ENCODE measurements at regions not wholly inside any gene's neighbourhood (a gene's known extent, or its start where the extent isn't known, plus 50 kb on each side); places are given as distances from the start of the nearest gene placed in this dataset.

DNA sequence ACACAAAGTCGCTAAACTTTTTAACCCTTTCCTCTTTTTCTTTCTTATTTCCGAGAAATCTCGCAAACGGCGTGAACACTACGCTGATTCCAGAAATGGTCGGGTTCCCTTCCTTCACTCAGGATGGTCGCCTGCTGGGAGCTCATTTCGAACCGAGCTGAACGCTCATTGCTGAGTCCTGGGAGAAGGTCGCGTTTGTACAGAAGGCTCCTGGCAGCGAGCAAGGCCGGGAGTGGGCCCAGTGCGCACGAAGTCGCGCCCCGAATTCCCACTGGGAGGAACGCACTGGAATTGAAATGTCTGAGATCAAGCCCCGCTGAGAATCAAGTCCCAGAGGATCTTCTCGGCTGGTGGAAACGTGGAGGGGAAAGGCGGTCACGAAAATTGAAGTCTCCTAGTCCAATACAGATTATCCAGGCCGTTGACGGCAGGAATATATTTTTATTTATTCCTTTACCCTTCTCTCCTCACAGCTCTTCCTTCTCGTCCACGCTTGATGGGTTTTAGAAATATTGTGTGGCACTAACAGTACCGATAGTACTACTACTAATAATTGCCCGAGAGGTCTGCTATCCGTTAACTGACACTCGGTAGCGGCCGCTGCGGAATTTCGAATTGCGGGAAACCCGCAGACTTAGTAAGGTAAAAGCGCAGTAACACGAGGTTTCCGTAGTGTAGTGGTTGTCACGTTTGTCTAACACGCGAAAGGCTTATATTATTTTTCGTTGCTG, 207.2 kb upstream of the ZNF184 start:
- Histone ChIP-seq H4K20me1 (ENCODE audit: insufficient read depth, low read length) (no peaks in the 10 kb centered on the region), H3K36me3 (ENCODE audit: insufficient read depth, low read length) (no peaks in the 10 kb centered on the region), H3K9me3 (ENCODE audit: insufficient read depth, low read depth, low read length) (no peaks in the 10 kb centered on the region), H3K27me3 (ENCODE audit: insufficient read depth, low read length) (peaks cover 19% of the 10 kb centered on the region), H3K9ac (ENCODE audit: low read length) (no peak overlapping the region), H3K4me2 (ENCODE audit: low read length) (peak overlapping the region; percentile 78), H3K27ac (ENCODE audit: low read depth, low read length) (no peak overlapping the region), H3K79me2 (ENCODE audit: insufficient read depth, low read length) (no peaks in the 10 kb centered on the region), H3K4me1 (ENCODE audit: insufficient read depth, low read length) (no peaks in the 10 kb centered on the region), H3K4me3 (ENCODE audit: insufficient read depth, low read depth, low read length) (peak overlapping the region; percentile 29), H2AFZ (ENCODE audit: low read depth, low read length) (peak overlapping the region; percentile 56)
- Mint-ChIP-seq H3K27ac (ENCODE audit: unreplicated experiment) (peak overlapping the region; percentile 37), H3K4me3 (ENCODE audit: unreplicated experiment) (peak overlapping the region; percentile 76), H3K27me3 (ENCODE audit: low read depth, unreplicated experiment) (peaks cover 40% of the 10 kb centered on the region), H3K4me1 (ENCODE audit: low read depth, unreplicated experiment) (no peaks in the 10 kb centered on the region), H3K9me3 (ENCODE audit: unreplicated experiment) (peaks cover 7% of the 10 kb centered on the region), H3K36me3 (ENCODE audit: low read depth, unreplicated experiment) (no peaks in the 10 kb centered on the region)
- TF ChIP-seq EZH2 (IDR thresholded peaks at IDR 0.05; ENCODE audit: insufficient read depth, low read length) (no peak), CTCF (IDR thresholded peaks at IDR 0.05; ENCODE audit: insufficient read depth, low read depth, low read length) (no peak)
- DNase-seq (ENCODE audit: low read depth) (no peak), FAIRE-seq (no peak)

GRCh38 chr6:27679308-27679963, 206.5 kb upstream of the ZNF184 start:
- peaks cover 19% of the 10 kb centered on the region for H3K27me3 ChIP-seq (ENCODE audit: insufficient read depth, low read length)
- peak overlapping the region; percentile 76 for H3K4me3 Mint-ChIP-seq (ENCODE audit: unreplicated experiment)
- TF ChIP-seq CTCF (IDR thresholded peaks at IDR 0.05; ENCODE audit: insufficient read depth, low read depth, low read length) (no peak), EZH2 (IDR thresholded peaks at IDR 0.05; ENCODE audit: insufficient read depth, low read length) (no peak)
- H3K9ac ChIP-seq (ENCODE audit: low read length): no peak overlapping the region
- no peaks in the 10 kb centered on the region for H3K36me3 ChIP-seq (ENCODE audit: insufficient read depth, low read length)
- no peak for FAIRE-seq
- no peaks in the 10 kb centered on the region for H3K4me1 ChIP-seq (ENCODE audit: insufficient read depth, low read length)
- no peaks in the 10 kb centered on the region for H3K79me2 ChIP-seq (ENCODE audit: insufficient read depth, low read length)
- no peaks in the 10 kb centered on the region for H3K9me3 ChIP-seq (ENCODE audit: insufficient read depth, low read depth, low read length)
- no peak overlapping the region for H3K27ac Mint-ChIP-seq (ENCODE audit: unreplicated experiment)
- no peaks in the 10 kb centered on the region for H4K20me1 ChIP-seq (ENCODE audit: insufficient read depth, low read length)
- peak overlapping the region; percentile 29 for H3K4me3 ChIP-seq (ENCODE audit: insufficient read depth, low read depth, low read length)
- H2AFZ ChIP-seq (ENCODE audit: low read depth, low read length): peak overlapping the region; percentile 56
- DNase-seq (ENCODE audit: low read depth): no peak
- no peak overlapping the region for H3K27ac ChIP-seq (ENCODE audit: low read depth, low read length)
- no peaks in the 10 kb centered on the region for H3K4me1 Mint-ChIP-seq (ENCODE audit: low read depth, unreplicated experiment)
- peaks cover 40% of the 10 kb centered on the region for H3K27me3 Mint-ChIP-seq (ENCODE audit: low read depth, unreplicated experiment)
- H3K36me3 Mint-ChIP-seq (ENCODE audit: low read depth, unreplicated experiment): no peaks in the 10 kb centered on the region
- peaks cover 7% of the 10 kb centered on the region for H3K9me3 Mint-ChIP-seq (ENCODE audit: unreplicated experiment)
- H3K4me2 ChIP-seq (ENCODE audit: low read length): peak overlapping the region; percentile 78

- H3K9ac ChIP-seq (ENCODE audit: low read length): no peak overlapping the region
- DNase-seq (ENCODE audit: low read depth) (no peak), FAIRE-seq (no peak)
- H2AFZ ChIP-seq (ENCODE audit: low read depth, low read length): no peak overlapping the region
- H3K36me3 ChIP-seq (ENCODE audit: insufficient read depth, low read length): no peaks in the 10 kb centered on the region
- no peak overlapping the region for H3K4me2 ChIP-seq (ENCODE audit: low read length)
- Mint-ChIP-seq H3K36me3 (ENCODE audit: low read depth, unreplicated experiment) (no peaks in the 10 kb centered on the region), H3K9me3 (ENCODE audit: unreplicated experiment) (peaks cover 7% of the 10 kb centered on the region), H3K4me3 (ENCODE audit: unreplicated experiment) (no peak overlapping the region), H3K27ac (ENCODE audit: unreplicated experiment) (no peak overlapping the region), H3K27me3 (ENCODE audit: low read depth, unreplicated experiment) (peaks cover 43% of the 10 kb centered on the region), H3K4me1 (ENCODE audit: low read depth, unreplicated experiment) (no peaks in the 10 kb centered on the region)
- peaks cover 19% of the 10 kb centered on the region for H3K27me3 ChIP-seq (ENCODE audit: insufficient read depth, low read length)
- no peak overlapping the region for H3K4me3 ChIP-seq (ENCODE audit: insufficient read depth, low read depth, low read length)
- no peaks in the 10 kb centered on the region for H3K9me3 ChIP-seq (ENCODE audit: insufficient read depth, low read depth, low read length)
- no peak overlapping the region for H3K27ac ChIP-seq (ENCODE audit: low read depth, low read length)
- no peaks in the 10 kb centered on the region for H3K79me2 ChIP-seq (ENCODE audit: insufficient read depth, low read length)
- H4K20me1 ChIP-seq (ENCODE audit: insufficient read depth, low read length): no peaks in the 10 kb centered on the region
- TF ChIP-seq EZH2 (IDR thresholded peaks at IDR 0.05; ENCODE audit: insufficient read depth, low read length) (no peak), CTCF (IDR thresholded peaks at IDR 0.05; ENCODE audit: insufficient read depth, low read depth, low read length) (no peak)
- no peaks in the 10 kb centered on the region for H3K4me1 ChIP-seq (ENCODE audit: insufficient read depth, low read length)
Measured at GRCh38 chr6:27678469-27678868, 205.6 kb upstream of the ZNF184 start.

Measured in astrocyte (in vitro differentiated cells and primary cell).